KG1 (cell line): ENCODE measurements at regions not wholly inside any gene's neighbourhood (a gene's known extent, or its start where the extent isn't known, plus 50 kb on each side); places are given as distances from the start of the nearest gene placed in this dataset.
"Not testable (repeated sequence)": the region's sequence is repeated elsewhere in the genome, so short reads cannot be mapped to it uniquely, and the experiment has no call there.

Experiments used
- DNase-seq: peaks from one replicate; lab custom pipeline; 2025; lab: John Stamatoyannopoulos, UW

DNA sequence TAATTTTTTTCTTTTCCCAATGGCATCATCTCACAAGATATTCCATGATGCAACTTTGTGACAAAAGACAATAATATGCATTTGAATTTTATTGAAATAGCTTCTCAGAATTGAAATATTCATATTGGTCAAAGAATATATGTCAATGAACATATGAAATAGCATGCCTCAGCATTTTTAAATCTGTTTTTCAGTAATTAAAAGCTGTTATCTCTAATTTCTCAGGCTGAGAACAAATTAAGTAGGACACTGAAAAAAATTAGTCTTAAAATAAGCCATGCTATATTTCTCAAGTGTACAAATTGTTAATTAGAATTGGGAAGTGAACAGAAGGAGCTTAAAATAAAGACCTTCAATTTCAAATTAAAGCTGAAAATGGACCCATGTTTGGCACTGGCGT, 570.1 kb downstream of the MFSD1 start:
- no peak for DNase-seq

GRCh38 chr3:159378396-159379194, 576.7 kb downstream of the MFSD1 start:
- no peak for DNase-seq

- no peak for DNase-seq
These were observed 579.0 kb downstream of the MFSD1 start for GRCh38 chr3:159380891-159381290.

- DNase-seq = no peak
These were observed 588.9 kb downstream of the MFSD1 start for GRCh38 chr3:159390656-159391212.

GRCh38 chr3:159397683-159398082, 591.0 kb upstream of the IL12A start:
- DNase-seq = not testable (repeated sequence)

- DNase-seq = no peak
These were observed 587.6 kb upstream of the IL12A start for GRCh38 chr3:159401069-159401468.

DNA sequence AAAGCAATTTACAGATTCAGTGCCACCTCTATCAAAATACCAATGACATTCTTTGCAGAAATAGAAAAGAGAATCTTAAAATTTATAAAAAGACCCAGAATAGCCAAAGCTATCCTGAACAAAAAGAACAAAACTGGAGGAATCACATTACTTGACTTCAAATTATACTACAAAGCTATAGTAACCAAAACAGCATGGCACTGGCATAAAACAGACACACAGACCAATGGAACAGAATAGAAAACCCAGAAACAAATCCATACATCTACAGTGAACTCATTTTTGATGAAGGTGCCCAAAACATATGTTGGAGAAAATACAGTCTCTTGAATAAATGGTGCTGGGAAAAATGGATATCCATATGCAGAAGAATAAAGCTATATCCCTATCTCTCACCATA, 578.9 kb upstream of the IL12A start:
- not testable (repeated sequence) for DNase-seq

- DNase-seq = no peak
These were observed 575.3 kb upstream of the IL12A start for GRCh38 chr3:159413319-159413718.

DNA sequence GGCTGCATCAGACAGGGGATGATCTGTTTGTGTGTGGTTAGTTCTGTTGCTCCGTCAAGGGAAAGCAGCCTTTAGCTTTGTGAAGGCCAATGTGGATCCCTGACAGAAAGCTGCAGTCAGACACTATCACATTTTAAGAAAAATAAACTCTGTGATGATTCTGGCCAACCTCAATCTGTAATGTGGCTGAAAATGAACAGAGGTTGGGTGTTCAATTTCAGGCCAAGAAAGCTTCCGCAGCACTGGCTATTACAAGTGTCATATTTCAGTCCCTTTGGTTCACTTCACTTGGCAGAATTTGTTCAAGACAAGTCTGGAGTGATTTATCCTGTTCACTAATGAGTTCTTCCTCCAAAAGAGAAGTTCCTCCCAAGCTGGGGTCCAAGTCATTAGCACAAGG, 571.8 kb upstream of the IL12A start:
- no peak for DNase-seq

- no peak for DNase-seq
These were observed 570.9 kb upstream of the IL12A start for GRCh38 chr3:159417761-159418160.

DNA sequence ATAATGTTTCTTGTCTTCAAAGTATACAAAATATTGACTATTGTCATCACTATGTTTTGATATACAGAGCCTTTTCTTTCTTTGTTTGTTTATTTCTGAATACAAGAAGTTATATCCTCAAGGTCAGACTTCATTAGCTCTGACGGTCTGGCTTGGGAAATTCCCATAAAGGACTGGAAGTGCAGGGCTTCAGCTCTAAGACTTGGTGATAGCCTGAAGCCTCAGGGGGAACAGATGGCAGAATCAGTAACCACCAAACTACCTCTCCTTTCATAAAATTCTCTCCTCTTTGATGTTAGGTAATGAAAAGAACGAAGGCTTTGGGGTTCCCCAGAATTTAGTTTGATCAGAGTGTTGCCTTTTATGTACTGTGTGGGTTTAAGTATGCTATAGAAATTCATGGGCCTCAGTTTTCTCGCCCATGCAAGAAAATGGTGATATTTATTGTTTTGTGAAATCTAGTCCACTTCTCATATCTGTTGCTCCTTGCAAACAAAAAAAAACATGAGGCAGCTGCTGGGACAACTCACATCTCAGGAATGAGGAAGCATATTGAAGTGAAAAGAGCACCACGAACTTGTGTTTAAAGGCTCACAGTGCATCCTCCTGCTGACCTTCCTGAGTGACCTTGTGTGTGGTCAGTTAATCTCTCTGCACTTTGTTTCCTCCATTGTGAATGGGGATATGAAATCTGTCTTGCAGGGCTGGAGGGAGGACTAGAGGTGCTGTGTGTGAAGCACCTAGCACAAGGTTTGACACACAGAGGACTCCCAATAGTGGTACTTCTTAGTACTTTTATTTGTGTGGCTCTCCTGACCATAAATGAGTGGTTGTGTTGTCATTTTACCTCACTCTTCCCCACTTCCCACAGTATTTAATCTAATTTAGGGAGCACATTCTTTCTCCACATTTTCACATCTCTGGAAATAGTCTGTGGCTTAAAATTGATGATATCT, 569.8 kb upstream of the IL12A start:
- no peak for DNase-seq

DNA sequence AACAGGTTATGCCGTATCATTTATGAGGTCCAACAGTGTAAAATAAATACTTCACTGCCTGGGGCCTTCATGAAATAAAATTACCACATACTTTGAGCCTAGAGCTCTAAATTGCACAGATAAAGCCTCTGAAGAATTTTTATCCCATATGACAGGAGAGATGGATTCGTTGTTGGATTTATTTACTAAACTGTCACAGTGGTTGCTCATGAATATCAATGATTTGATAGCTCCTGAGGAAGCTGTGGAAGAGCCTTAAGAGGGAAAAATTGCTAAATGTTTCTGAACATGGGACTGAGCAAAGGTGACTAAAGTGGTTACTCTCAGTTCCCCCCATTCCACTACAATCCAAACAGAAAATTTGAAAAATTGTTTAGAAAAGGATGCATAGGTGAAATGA, 558.9 kb upstream of the IL12A start:
- DNase-seq = no peak

GRCh38 chr3:159432682-159433340, 555.8 kb upstream of the IL12A start:
- no peak for DNase-seq

- no peak for DNase-seq
These were observed 549.3 kb upstream of the IL12A start for GRCh38 chr3:159439346-159439745.

GRCh38 chr3:159441279-159441678, 547.4 kb upstream of the IL12A start:
- DNase-seq = no peak

DNA sequence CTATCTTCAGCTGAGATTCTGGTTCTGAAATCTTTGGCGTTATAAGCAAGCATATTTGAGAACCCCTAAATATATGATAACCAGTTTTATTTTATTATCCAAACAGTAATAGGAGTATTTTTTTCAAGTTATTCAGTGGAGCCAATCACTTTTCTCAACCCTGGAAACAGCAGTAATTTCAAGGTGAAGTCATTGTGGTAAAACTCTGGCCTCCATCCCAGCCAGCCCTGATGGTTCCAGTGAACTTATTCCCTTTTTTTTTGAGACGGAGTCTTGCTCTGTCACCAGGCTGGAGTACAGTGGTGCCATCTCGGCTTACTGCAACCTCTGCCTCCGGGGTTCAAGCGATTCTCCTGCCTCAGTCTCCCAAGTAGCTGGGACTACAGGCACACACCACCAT, 545.4 kb upstream of the IL12A start:
- DNase-seq = no peak

- no peak for DNase-seq
These were observed 540.8 kb upstream of the IL12A start for GRCh38 chr3:159447841-159448240.

- no peak for DNase-seq
These were observed 539.7 kb upstream of the IL12A start for GRCh38 chr3:159448902-159449301.

- DNase-seq = no peak
These were observed 537.6 kb upstream of the IL12A start for GRCh38 chr3:159451067-159451466.

- no peak for DNase-seq
These were observed 537.2 kb upstream of the IL12A start for GRCh38 chr3:159451482-159451881.

- DNase-seq = no peak
These were observed 535.6 kb upstream of the IL12A start for GRCh38 chr3:159453036-159453435.

GRCh38 chr3:159453945-159454344, 534.7 kb upstream of the IL12A start:
- no peak for DNase-seq
